GM20000 (cell line): ENCODE measurements at regions not wholly inside any gene's neighbourhood (a gene's known extent, or its start where the extent isn't known, plus 50 kb on each side); places are given as distances from the start of the nearest gene placed in this dataset.

ENCODE experiments used
- DNase-seq: peaks from one replicate; pipeline ENCODE4 v3.0.0; 2012; ENCODE audit warnings: low spot score
- TF ChIP-seq, protein P1 (sequence below): IDR thresholded peaks from 2 replicates; pipeline ENCODE4 v1.5.1; 2012; ENCODE audit warnings: mild to moderate bottlenecking, control low read depth; ENCODE audit errors: extremely low read depth, missing control alignments

DNA sequence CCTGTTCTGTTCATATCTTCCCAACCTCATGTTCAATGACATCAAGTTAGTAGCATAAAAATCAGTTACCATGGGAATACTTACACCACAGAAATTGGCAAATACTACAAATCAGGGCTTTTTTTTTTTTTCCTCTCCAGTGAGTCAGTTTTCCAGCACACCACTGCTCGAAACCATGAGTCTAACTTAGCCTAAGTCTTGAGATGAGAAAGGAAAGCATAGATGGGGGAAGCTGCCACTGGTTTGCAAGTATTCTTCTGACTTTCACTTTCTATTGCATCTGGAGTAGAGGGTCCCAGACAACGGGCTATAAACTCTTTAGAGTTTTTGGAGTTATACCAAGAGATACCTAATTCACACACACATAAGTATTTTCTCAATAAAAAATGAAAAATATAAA, 416.1 kb upstream of the LMCD1 start:
- TF ChIP-seq, protein P1, sequence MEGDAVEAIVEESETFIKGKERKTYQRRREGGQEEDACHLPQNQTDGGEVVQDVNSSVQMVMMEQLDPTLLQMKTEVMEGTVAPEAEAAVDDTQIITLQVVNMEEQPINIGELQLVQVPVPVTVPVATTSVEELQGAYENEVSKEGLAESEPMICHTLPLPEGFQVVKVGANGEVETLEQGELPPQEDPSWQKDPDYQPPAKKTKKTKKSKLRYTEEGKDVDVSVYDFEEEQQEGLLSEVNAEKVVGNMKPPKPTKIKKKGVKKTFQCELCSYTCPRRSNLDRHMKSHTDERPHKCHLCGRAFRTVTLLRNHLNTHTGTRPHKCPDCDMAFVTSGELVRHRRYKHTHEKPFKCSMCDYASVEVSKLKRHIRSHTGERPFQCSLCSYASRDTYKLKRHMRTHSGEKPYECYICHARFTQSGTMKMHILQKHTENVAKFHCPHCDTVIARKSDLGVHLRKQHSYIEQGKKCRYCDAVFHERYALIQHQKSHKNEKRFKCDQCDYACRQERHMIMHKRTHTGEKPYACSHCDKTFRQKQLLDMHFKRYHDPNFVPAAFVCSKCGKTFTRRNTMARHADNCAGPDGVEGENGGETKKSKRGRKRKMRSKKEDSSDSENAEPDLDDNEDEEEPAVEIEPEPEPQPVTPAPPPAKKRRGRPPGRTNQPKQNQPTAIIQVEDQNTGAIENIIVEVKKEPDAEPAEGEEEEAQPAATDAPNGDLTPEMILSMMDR = no peak
- DNase-seq = no peak

DNA sequence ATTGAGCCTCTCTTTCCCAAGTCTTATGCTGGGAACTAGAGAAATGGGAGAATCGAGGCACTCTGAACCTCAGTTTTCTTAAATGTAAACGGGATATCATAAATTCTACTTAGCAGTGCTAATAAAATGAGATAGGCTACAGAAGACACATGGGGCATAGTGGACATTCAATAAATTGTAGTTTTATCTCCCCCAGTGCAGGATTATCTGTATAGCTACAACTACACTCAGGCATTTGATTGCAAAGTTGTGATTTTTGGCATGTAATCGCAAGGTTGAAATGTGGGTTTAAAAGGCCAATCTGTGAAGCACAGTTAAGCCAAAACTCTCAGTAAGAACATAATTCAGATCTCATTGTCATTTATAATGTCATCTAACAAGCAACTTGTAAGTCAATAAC, 413.7 kb upstream of the LMCD1 start:
- DNase-seq = no peak
- TF ChIP-seq, protein P1 = no peak

DNA sequence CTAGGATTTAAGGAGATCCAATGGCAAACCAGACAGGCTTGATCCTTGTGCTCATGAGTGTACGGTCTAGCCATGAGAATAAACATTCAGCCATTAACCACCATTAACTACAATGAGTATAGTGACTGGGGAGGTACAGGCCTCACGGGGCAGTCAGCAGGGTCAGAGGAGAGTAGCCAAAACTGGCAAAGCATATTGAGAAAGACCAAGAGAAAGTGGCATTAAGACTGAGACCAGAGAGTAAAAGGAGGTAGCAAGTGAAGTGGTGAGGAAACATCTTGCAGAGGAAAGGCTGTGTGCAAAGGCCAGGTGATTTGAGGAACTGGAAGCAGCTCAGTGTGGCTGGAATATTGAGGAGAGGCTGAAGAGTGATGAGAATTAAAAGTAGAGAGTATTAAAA, 407.2 kb upstream of the LMCD1 start:
- DNase-seq = no peak
- TF ChIP-seq, protein P1 = no peak

DNA sequence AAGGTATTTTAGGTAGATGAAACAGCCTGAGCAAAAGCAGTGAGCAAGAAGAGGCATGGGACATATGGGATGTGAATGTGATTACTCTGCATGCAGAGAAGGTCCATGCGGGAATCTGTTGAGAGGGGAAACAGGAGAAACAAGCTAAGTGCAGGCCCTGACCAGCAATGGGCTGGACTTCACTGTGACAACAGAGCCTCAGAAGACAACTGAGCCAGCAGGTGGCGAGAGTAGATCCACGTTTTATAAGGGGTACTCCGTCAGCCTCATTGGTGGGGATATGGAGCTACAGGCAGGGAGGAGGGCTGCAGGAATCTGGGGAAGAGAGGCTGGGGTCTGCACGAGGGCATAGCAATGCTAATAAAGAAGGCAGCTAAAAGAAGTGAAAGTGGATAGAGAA, 405.9 kb upstream of the LMCD1 start:
- no peak for DNase-seq
- TF ChIP-seq, protein P1 = no peak

DNA sequence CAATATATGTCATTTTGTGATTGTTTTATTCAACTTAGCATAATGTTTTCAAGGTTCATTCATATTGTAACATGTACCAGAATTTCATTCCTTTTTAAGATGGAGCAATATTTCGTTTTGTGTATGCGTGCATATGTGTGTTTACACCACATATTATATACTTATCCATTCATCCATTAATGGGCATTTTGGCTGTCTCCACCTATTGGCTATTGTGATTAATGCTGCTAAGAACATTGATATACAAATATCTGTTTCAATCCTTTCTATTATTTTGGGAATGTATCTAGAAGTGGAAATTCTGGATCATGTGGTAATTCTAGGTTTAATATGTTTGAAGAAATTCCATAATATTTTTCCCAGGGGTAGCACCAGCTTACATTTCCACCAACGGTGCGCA, 403.9 kb upstream of the LMCD1 start:
- no peak for DNase-seq

DNA sequence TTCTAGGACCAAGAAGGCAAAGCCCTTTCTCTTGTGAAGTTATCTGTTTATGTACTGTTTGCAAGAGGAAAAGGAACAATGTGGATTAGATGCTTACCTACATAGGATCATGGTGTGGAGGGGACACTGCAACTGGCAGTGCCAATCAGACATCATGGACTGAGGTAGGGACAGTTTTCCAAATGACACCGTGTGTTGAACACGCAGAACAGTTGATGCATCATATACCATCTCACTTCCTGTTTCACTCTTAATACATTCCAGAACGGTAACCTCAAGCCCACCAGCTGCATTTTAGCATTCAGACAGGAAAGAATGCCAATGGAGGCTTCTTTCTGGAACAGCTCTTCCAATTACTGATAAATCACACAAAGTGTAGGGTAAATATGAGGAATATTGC, 397.7 kb upstream of the LMCD1 start:
- TF ChIP-seq, protein P1 = no peak
- DNase-seq = no peak

More for the DNA sequence above, 403.9 kb upstream of the LMCD1 start:
- TF ChIP-seq, protein P1 = no peak

DNA sequence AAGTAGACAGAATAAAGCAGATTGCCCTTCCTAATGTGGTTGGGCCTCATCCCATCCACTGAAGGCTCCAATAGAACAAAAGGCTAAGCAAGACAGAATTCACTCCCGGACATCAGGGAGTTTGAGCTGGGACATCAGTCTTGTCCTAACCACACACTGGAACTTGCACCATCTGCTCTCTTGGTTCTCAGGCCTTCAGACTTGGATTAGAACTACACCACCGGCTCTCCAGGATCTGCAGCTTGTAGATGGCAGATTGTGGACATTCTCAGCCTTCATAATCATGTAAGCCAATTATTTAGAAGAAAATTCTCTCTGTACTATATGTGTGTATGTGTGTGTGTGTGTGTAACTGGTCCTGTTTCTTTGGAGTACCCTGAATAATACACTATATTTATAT, 394.7 kb upstream of the LMCD1 start:
- no peak for DNase-seq
- TF ChIP-seq, protein P1 = no peak
